GM20000 (cell line): ENCODE measurements at regions not wholly inside any gene's neighbourhood (a gene's known extent, or its start where the extent isn't known, plus 50 kb on each side); places are given as distances from the start of the nearest gene placed in this dataset.
"Not testable (repeated sequence)": the region's sequence is repeated elsewhere in the genome, so short reads cannot be mapped to it uniquely, and the experiment has no call there.

Experiments
- DNase-seq: peaks from one replicate; pipeline ENCODE4 v3.0.0; 2012; ENCODE audit warnings: low spot score
- CTCF ChIP-seq: IDR thresholded peaks from 2 replicates; pipeline ENCODE4 v1.5.1; 2012; ENCODE audit warnings: mild to moderate bottlenecking, control low read depth; ENCODE audit errors: extremely low read depth, missing control alignments

- no peak for TF ChIP-seq CTCF
- no peak for DNase-seq
Observed at GRCh38 chr12:96085475-96085874, 50.1 kb upstream of the LTA4H start.

DNA sequence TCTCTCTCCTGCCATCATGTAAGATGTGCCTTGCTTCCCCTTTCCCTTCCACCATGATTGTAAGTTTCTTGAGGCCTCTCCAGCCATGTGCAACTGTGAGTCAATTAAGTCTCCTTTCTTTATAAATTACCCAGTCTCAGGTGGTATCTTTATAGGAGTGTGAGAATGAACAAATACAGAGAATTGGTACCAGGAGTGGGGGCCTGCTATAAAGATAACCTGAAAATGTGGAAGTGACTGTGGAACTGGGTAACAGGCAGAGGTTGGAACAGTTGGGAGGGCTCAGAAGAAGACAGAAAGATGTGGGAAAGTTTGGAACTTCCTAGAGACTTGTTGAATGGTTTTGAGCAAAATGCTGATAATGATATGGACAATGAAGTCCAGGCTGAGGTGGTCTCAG lies 50.8 kb upstream of the LTA4H start:
- not testable (repeated sequence) for DNase-seq

- TF ChIP-seq CTCF = no peak
- no peak for DNase-seq
Observed at GRCh38 chr12:96091833-96092232, 56.4 kb upstream of the LTA4H start.

DNA sequence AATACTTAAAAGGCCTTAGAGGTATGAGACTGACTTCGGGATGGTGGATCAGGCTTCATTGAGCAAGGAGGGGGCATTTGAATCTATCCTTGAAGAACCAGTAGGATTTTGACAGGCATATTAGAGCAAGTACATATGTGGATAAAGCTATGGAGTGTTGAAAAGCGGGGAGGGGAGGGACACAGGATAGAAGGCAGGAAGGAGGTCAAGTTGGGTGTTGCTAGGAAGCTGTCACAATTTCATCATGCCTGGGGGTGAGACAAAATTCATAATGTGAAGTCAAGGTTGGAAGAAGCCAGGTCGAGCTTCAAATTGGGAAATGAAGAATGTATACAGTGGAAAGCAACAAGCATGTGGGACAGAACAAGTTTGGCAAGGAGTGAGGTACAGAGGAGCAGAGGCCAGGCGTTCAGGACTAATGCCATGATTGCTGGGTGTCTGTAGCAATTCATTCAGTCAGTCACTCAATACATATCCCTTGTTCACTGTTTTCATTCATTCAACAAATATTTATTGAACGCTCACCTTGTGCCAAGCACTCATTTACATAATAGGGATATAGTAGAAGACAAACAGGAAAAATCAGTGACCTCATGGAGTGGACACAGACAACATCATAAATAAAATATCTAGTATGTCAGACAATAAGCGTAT lies 58.3 kb upstream of the LTA4H start:
- DNase-seq = no peak
- no peak for TF ChIP-seq CTCF

DNA sequence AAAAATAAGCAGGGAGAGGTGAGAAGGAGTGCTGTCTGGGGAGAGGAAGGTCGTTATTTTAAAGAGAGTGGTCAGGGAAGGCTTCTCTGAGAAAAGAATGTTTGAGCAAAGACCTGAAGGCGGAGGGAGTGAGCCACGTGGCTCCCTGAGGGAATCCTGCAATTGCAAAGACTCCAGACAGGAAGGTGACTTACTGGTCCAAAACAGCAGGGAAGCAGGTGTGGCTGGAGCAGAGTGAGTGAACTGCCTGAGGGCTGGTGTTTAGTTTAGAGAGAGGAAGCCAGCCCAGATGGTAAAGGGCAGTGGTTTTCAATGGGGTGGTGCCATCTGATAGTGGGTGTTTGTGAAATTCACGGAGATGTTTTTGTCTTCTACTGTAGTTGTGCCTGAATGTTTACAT lies 58.8 kb upstream of the LTA4H start:
- TF ChIP-seq CTCF = no peak
- no peak for DNase-seq

GRCh38 chr12:96098631-96099030 lies 63.2 kb upstream of the LTA4H start:
- no peak for TF ChIP-seq CTCF
- DNase-seq = no peak

DNA sequence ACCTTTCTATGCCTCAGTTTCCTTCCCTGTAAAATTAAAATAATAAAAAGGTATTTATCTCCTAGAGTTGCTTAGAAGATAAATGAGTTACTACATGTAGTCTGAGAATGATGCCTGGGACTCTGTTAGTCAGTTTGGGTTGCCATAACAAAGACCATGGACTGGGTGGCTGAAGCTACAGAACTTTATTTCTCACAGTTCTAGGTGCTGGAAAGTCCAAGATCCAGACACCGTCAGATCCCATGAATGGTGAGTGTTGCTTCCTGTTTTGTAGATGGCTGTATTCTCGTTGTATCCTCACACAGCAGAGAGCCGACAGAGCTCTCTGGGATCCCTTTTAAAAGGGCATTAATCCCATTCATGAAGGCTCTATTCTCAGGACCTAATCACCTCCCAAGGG lies 64.0 kb upstream of the LTA4H start:
- no peak for TF ChIP-seq CTCF
- DNase-seq = no peak

DNA sequence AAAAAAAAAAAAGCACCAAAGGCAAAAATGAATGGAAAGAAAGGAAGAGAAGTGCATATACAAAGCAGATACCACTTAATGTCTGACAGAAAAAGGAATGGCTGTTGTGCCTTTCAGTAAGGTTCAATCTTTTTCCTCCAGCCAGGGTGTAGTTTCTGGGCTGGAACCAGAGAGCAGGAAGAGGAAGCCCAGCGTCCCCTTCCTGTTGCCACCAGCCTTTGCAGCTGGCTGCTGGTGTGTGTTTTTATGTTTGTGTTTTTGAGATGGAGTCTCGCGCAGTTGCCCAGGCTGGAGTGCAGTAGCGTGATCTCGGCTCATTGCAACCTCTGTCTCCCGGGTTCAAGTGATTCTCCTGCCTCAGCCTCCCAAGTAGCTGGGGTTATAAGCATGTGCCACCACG lies 64.6 kb upstream of the LTA4H start:
- no peak for TF ChIP-seq CTCF
- DNase-seq = no peak
